SIG-M5 (cell line): ENCODE measurements at regions not wholly inside any gene's neighbourhood (a gene's known extent, or its start where the extent isn't known, plus 50 kb on each side); places are given as distances from the start of the nearest gene placed in this dataset.

Experiments
- DNase-seq: peaks from one replicate; lab custom pipeline; 2025; lab: John Stamatoyannopoulos, UW

GRCh38 chr11:122451911-122452310, 203.6 kb upstream of the UBASH3B start:
- DNase-seq, result no peak

- DNase-seq, result no peak
Measured at GRCh38 chr11:122441666-122442035, 213.9 kb upstream of the UBASH3B start.

GRCh38 chr11:122440811-122441665, 214.5 kb upstream of the UBASH3B start:
- no peak for DNase-seq

GRCh38 chr11:122439866-122440810, 215.4 kb upstream of the UBASH3B start:
- DNase-seq, result no peak

GRCh38 chr11:122436188-122436555, 219.3 kb upstream of the UBASH3B start:
- DNase-seq, result no peak

GRCh38 chr11:122435540-122436187, 219.9 kb upstream of the UBASH3B start:
- DNase-seq, result no peak

GRCh38 chr11:122434786-122435185, 220.7 kb upstream of the UBASH3B start:
- DNase-seq, result no peak

GRCh38 chr11:122430490-122430889, 225.0 kb upstream of the UBASH3B start:
- DNase-seq, result no peak

- no peak for DNase-seq
Measured at GRCh38 chr11:122426073-122426472, 229.4 kb upstream of the UBASH3B start.

GRCh38 chr11:122424636-122425035, 230.9 kb upstream of the UBASH3B start:
- no peak for DNase-seq

GRCh38 chr11:122423886-122424285, 231.6 kb upstream of the UBASH3B start:
- DNase-seq, result no peak

GRCh38 chr11:122423273-122423672, 232.2 kb upstream of the UBASH3B start:
- DNase-seq, result no peak

- DNase-seq, result no peak
Measured at GRCh38 chr11:122422682-122423081, 232.8 kb upstream of the UBASH3B start.

- no peak for DNase-seq
Measured at GRCh38 chr11:122421702-122422101, 233.8 kb upstream of the UBASH3B start.

GRCh38 chr11:122418032-122418431, 237.5 kb upstream of the UBASH3B start:
- DNase-seq, result no peak

- DNase-seq, result no peak
Measured at GRCh38 chr11:122414406-122415018, 241.0 kb upstream of the UBASH3B start.

- DNase-seq, result no peak
Measured at GRCh38 chr11:122413677-122414076, 241.8 kb upstream of the UBASH3B start.

GRCh38 chr11:122412581-122412980, 242.9 kb upstream of the UBASH3B start:
- no peak for DNase-seq

- no peak for DNase-seq
Measured at GRCh38 chr11:122406466-122406865, 249.1 kb upstream of the UBASH3B start.

GRCh38 chr11:122405547-122406341, 249.8 kb upstream of the UBASH3B start:
- no peak for DNase-seq

GRCh38 chr11:122404571-122404970, 251.0 kb upstream of the UBASH3B start:
- DNase-seq, result no peak
